ENCODE measurements at regions not wholly inside any gene's neighbourhood (a gene's known extent, or its start where the extent isn't known, plus 50 kb on each side); places are given as distances from the start of the nearest gene placed in this dataset.
"Not testable (repeated sequence)": the region's sequence is repeated elsewhere in the genome, so short reads cannot be mapped to it uniquely, and the experiment has no call there.

DNA sequence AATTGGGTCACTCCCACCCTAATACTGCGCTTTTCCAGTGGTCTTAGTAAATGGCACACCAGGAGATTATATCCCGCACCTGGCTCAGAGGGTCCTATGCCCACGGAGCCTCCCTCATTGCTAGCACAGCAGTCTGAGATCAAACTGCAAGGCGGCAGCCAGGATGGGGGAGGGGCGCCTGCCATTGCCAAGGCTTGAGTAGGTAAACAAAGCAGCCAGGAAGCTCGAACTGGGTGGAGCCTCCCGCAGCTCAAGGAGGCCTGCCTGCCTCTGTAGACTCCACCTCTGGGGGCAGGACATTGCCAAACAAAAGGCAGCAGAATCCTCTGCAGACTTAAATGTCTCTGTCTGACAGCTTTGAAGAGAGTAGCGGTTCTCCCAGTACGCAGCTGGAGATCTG is 52.4 kb upstream of the PMPCB start:
- H3K9me3 Mint-ChIP-seq, H3K4me1 Mint-ChIP-seq, H3K27me3 Mint-ChIP-seq, H3K36me3 Mint-ChIP-seq, CTCF ChIA-PET, H3K27ac Mint-ChIP-seq, H3K4me3 Mint-ChIP-seq: not testable (repeated sequence)
- peak; percentile 22 for DNase-seq

DNA sequence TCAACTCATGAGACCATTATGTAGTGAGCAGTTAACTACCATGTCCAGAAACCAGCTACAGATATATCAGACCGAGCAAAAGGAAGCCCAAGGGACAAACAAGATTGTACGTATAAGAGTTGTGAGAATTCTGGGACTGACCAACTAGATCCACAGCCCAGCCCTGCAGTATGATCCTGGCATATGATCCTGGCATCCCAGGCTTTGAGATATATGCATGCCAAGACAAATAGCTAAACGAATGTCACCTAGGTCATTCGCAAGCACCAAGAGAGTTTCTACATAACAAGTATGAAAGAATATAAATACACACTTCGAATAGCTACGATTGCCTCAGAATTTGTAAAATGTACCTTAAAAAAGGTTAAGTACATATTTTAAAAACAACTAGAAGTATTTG is 56.4 kb upstream of the PMPCB start:
- Mint-ChIP-seq H3K9me3 (peaks cover 6% of the 10 kb centered on the region), H3K4me1 (no peaks in the 10 kb centered on the region), H3K36me3 (no peaks in the 10 kb centered on the region), H3K4me3 (no peak overlapping the region), H3K27ac (no peak overlapping the region), H3K27me3 (no peaks in the 10 kb centered on the region)
- CTCF ChIA-PET, result no interaction called here
- DNase-seq, result no peak

DNA sequence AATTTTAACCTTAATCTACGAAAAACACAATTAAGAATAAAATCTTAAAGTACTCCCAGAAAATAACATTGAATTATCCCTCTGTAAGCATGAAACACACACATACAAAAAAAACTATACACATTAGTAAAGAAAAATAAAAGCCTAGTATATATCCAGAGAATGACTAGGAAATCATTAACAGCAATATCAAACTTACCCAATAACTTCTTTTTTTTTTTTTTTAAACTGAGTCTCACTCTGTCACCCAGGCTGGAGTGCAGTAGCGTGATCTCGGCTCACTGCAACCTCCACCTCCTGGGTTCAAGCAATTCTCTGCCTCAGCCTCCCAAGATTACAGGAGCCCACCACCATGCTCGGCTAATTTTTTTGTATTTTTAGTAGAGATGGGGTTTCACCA is 61.4 kb upstream of the PMPCB start:
- CTCF ChIA-PET, H3K27ac Mint-ChIP-seq, H3K27me3 Mint-ChIP-seq, H3K4me1 Mint-ChIP-seq, H3K4me3 Mint-ChIP-seq, H3K36me3 Mint-ChIP-seq, H3K9me3 Mint-ChIP-seq, DNase-seq: not testable (repeated sequence)

DNA sequence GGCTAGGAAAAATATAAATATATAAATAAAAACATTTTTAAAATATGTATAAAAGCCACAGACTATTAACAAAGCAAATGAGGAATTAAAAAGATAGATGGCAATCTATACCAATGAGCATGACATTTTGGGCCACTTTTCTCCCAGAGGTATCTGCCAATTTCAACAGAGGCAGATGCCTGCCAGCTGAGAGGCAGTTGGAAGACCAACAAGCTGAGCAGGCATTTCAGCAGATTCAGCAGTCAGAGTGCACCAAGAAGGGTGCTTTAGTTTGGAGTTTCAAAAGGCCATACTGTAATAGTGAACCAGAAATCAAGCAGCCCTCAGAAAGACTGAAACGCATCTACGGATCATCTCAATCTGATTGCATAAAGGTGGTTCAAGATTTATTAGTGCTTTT is 62.4 kb upstream of the PMPCB start:
- H3K27ac Mint-ChIP-seq, H3K9me3 Mint-ChIP-seq, CTCF ChIA-PET, DNase-seq, H3K36me3 Mint-ChIP-seq, H3K27me3 Mint-ChIP-seq, H3K4me3 Mint-ChIP-seq, H3K4me1 Mint-ChIP-seq: not testable (repeated sequence)

DNA sequence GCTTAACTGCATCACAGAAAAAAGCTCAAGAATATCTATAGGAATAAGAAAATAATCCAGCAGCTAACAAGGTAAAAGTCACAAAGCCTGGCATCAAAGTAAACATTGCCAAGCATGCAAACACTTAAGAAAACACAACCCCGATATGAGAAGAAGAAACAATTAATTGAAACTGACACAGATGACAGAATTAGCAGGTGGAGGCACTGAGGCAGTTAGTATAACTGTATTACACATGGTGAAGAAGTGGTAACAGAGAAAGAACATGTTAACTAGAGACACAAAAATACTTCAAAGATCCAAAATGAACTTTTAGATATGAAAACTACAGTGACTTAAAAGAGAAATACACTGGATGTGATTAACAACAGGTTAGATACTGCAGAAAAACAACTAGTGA is 69.4 kb upstream of the PMPCB start:
- DNase-seq, H3K4me1 Mint-ChIP-seq, H3K27me3 Mint-ChIP-seq, H3K36me3 Mint-ChIP-seq, H3K9me3 Mint-ChIP-seq, H3K27ac Mint-ChIP-seq, CTCF ChIA-PET, H3K4me3 Mint-ChIP-seq: not testable (repeated sequence)

DNA sequence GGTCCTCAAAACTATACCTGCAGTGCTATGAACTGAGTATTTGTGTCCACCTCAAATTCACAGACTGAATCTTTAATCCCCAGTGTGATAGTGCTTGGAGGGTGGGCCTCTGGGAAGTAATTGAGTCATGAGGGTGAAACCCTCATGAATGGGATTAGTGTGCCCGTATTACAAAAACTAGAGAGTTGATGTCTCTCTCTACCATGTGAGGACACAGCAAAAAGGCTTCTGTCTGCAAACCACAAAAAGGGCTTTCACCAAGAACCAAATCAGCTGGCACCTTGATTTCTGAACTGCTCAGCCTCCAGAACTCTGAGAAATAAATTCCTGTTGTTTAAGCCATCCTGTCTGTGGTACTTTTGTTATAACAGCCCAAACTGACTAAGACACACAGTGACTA is 71.4 kb upstream of the PMPCB start:
- DNase-seq, H3K27me3 Mint-ChIP-seq, H3K4me3 Mint-ChIP-seq, H3K27ac Mint-ChIP-seq, H3K36me3 Mint-ChIP-seq, H3K9me3 Mint-ChIP-seq, H3K4me1 Mint-ChIP-seq, CTCF ChIA-PET: not testable (repeated sequence)

DNA sequence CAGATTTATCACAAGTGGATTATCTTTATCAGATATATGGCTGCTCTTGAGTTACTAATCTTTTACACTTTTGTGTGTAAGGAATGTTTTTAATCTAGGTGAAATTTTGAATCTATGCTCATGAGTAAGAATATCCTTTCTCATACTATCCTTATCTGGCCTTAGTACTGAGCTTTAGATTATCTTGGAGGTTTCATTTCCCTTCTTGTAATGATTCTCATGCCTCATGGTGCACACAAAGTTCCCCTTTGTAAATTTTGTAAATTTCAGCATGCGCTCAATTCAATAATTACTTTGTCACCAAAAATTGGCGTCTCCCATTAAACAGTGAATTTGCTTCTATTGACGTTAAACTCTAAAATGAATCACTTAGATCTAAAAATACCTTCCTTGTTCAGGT is 74.2 kb upstream of the NAPEPLD start:
- CTCF ChIA-PET, result not testable (repeated sequence)

DNA sequence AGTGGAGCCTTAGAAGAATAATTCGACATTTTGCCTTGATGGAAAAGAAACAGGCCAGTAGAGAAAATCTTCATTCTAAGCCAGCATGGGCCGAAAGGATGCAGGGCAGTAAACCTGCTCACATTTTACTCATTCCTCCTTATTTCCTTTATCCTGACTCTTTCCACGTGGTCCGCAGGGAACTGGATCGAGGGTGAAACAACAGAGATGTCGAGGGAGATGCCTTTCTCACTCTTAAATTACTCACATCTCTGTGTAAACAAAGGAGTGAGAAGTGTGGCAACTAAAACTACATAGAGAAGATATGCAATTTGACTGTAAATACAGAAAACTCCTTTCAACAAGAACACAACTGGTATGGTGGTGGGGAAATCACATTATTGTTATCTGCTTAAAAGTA is 62.1 kb upstream of the NAPEPLD start:
- H3K4me3 Mint-ChIP-seq, H3K4me1 Mint-ChIP-seq, H3K27ac Mint-ChIP-seq, CTCF ChIA-PET, H3K27me3 Mint-ChIP-seq, H3K9me3 Mint-ChIP-seq, H3K36me3 Mint-ChIP-seq, DNase-seq: not testable (repeated sequence)

More for the DNA sequence above, 74.2 kb upstream of the NAPEPLD start:
- not testable (repeated sequence) for H3K4me3 Mint-ChIP-seq, DNase-seq, H3K9me3 Mint-ChIP-seq, H3K4me1 Mint-ChIP-seq, H3K27ac Mint-ChIP-seq, H3K27me3 Mint-ChIP-seq, H3K36me3 Mint-ChIP-seq

DNA sequence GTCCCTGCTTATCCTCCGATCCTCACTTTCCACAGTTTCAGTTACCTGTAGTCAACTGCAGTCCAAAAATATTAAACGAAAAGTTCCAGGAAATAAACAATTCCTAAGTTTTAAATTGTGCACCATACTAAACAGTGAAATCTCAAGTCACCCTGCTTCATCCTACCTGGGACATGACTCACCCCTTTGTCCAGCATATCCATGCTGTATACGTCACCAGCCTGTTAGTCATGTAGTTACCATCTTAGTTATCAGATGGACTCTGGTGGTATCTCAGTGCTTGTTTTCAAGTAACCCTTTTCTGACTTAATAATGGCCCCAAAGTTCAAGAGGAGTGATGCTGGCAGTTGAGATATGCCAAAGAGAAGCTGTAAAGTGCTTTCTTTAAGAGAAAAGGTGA is 50.3 kb upstream of the NAPEPLD start:
- H3K4me1 Mint-ChIP-seq, H3K27ac Mint-ChIP-seq, H3K36me3 Mint-ChIP-seq, DNase-seq, CTCF ChIA-PET, H3K27me3 Mint-ChIP-seq, H3K9me3 Mint-ChIP-seq, H3K4me3 Mint-ChIP-seq: not testable (repeated sequence)
